Calu3 (cell line): ENCODE measurements at regions not wholly inside any gene's neighbourhood (a gene's known extent, or its start where the extent isn't known, plus 50 kb on each side); places are given as distances from the start of the nearest gene placed in this dataset.
"Not testable (repeated sequence)": the region's sequence is repeated elsewhere in the genome, so short reads cannot be mapped to it uniquely, and the experiment has no call there.

Experiments
- BruUV-seq: library from RNA; stranded (reverse); fragments of 400-500 nt; replicated peaks from 2 replicates; lab custom pipeline; 2021; lab: Mats Ljungman, UMichigan
- CTCF ChIA-PET: fragments of 300-600 bp; sonication (Branson Sonifier 250); formaldehyde crosslinking; loops from one replicate; lab custom pipeline; 2022; ENCODE audit warnings: antibody characterized with exemption; lab: Charles Lee
- DNase-seq: peaks from one replicate; pipeline ENCODE4 v3.0.0; 2022
- H3K27ac Mint-ChIP-seq: one replicate; pipeline ENCODE4 v1.8.0; 2022; ENCODE audit warnings: mixed read lengths; ENCODE audit not compliant: unreplicated experiment
- H3K27me3 Mint-ChIP-seq: one replicate; pipeline ENCODE4 v1.8.0; 2022; ENCODE audit warnings: mixed read lengths; ENCODE audit not compliant: unreplicated experiment
- H3K36me3 Mint-ChIP-seq: one replicate; pipeline ENCODE4 v1.8.0; 2022; ENCODE audit warnings: mild to moderate bottlenecking, moderate library complexity, mixed read lengths; ENCODE audit not compliant: insufficient read depth, unreplicated experiment
- H3K4me1 Mint-ChIP-seq: one replicate; pipeline ENCODE4 v1.8.0; 2022; ENCODE audit warnings: mild to moderate bottlenecking, low read depth, mixed read lengths; ENCODE audit not compliant: unreplicated experiment
- H3K4me3 Mint-ChIP-seq: one replicate; pipeline ENCODE4 v1.8.0; 2022; ENCODE audit warnings: mild to moderate bottlenecking, low read depth, moderate library complexity, mixed read lengths; ENCODE audit not compliant: unreplicated experiment
- H3K9me3 Mint-ChIP-seq: one replicate; pipeline ENCODE4 v1.8.0; 2022; ENCODE audit warnings: low read depth, mixed read lengths; ENCODE audit not compliant: unreplicated experiment
- intact Hi-C: fragments of 100-400 bp; cut with micrococcal nuclease; formaldehyde crosslinking; loops from one replicate; pipeline ENCODE4 v1.10.0; 2022; ENCODE audit not compliant: unreplicated experiment
- TF ChIP-seq, protein P1 (sequence below): fragments of 200-600 bp; IDR thresholded peaks from one replicate; pipeline ENCODE4 v1.8.0; 2022; ENCODE audit warnings: antibody characterized with exemption; ENCODE audit not compliant: unreplicated experiment

GRCh38 chrX:73965833-73966232, 113.3 kb upstream of the XIST start:
- H3K4me1 Mint-ChIP-seq = no peaks in the 10 kb centered on the region
- TF ChIP-seq, protein P1, sequence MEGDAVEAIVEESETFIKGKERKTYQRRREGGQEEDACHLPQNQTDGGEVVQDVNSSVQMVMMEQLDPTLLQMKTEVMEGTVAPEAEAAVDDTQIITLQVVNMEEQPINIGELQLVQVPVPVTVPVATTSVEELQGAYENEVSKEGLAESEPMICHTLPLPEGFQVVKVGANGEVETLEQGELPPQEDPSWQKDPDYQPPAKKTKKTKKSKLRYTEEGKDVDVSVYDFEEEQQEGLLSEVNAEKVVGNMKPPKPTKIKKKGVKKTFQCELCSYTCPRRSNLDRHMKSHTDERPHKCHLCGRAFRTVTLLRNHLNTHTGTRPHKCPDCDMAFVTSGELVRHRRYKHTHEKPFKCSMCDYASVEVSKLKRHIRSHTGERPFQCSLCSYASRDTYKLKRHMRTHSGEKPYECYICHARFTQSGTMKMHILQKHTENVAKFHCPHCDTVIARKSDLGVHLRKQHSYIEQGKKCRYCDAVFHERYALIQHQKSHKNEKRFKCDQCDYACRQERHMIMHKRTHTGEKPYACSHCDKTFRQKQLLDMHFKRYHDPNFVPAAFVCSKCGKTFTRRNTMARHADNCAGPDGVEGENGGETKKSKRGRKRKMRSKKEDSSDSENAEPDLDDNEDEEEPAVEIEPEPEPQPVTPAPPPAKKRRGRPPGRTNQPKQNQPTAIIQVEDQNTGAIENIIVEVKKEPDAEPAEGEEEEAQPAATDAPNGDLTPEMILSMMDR = no peak
- CTCF ChIA-PET = no interaction called here
- H3K4me3 Mint-ChIP-seq = no peak overlapping the region
- no TSS peak for BruUV-seq
- H3K27ac Mint-ChIP-seq = no peak overlapping the region
- intact Hi-C loops = no loop called here
- H3K9me3 Mint-ChIP-seq = no peaks in the 10 kb centered on the region
- H3K27me3 Mint-ChIP-seq = no peaks in the 10 kb centered on the region
- DNase-seq = no peak
- H3K36me3 Mint-ChIP-seq = peaks cover 12% of the 10 kb centered on the region

DNA sequence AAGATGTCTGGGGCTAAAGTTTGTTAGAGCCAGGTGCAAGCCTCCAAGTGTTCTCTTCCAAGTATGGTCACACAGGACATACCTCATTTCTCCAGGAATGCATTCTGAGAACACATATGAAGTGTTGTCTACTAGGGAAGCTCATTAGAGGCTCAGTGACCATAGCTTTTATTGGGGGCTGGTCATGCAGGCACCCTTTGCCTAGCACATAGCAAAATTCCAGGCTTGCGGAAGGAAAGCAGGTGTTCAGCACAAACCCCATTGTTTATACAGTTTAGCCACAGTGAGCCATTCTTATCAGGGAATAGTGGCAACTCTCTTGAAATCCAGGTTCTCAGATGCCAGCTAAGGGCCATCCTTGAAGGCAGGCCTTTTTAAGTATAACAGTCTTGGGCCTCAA, 112.1 kb upstream of the XIST start:
- Mint-ChIP-seq H3K27me3 (no peaks in the 10 kb centered on the region), H3K4me3 (no peak overlapping the region), H3K4me1 (no peaks in the 10 kb centered on the region), H3K36me3 (peaks cover 12% of the 10 kb centered on the region), H3K9me3 (no peaks in the 10 kb centered on the region), H3K27ac (no peak overlapping the region)
- intact Hi-C loops = no loop called here
- TF ChIP-seq, protein P1 = no peak
- no peak for DNase-seq
- CTCF ChIA-PET = no interaction called here
- BruUV-seq = no TSS peak

DNA sequence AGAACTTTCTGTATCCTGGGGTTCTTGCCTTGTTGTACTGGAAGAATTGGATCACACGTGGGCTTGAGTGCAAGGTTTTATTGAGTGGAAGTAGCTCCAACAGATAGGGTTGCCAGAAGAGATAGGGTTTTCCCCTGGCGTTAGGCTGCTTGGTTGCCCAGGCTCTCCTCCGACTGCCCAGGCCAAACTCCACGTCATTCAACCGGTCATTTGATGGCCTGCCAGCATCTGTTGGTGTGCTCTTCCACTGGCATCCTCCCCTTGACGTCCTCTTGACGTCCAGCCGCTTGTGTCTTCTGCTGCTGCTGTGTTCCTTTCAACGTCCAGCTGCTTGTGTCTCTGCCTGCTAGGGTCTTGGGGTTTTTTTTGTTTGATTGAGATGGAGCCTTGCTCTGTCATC, 111.2 kb upstream of the XIST start:
- H3K27ac Mint-ChIP-seq = no peak overlapping the region

GRCh38 chrX:73962948-73963347, 110.4 kb upstream of the XIST start:
- Mint-ChIP-seq H3K4me1 (no peaks in the 10 kb centered on the region), H3K36me3 (peaks cover 17% of the 10 kb centered on the region), H3K27ac (no peak overlapping the region), H3K4me3 (no peak overlapping the region), H3K9me3 (no peaks in the 10 kb centered on the region), H3K27me3 (no peaks in the 10 kb centered on the region)
- TF ChIP-seq, protein P1 = no peak
- intact Hi-C loops = no loop called here
- no peak for DNase-seq
- CTCF ChIA-PET = no interaction called here
- no TSS peak for BruUV-seq

More for the DNA sequence above, 111.2 kb upstream of the XIST start:
- H3K4me3 Mint-ChIP-seq = no peak overlapping the region
- H3K27me3 Mint-ChIP-seq = no peaks in the 10 kb centered on the region
- H3K9me3 Mint-ChIP-seq = no peaks in the 10 kb centered on the region
- TF ChIP-seq, protein P1 = no peak
- no peak for DNase-seq
- intact Hi-C loops = no loop called here
- no peaks in the 10 kb centered on the region for H3K4me1 Mint-ChIP-seq
- CTCF ChIA-PET = no interaction called here
- peaks cover 17% of the 10 kb centered on the region for H3K36me3 Mint-ChIP-seq
- BruUV-seq = no TSS peak

DNA sequence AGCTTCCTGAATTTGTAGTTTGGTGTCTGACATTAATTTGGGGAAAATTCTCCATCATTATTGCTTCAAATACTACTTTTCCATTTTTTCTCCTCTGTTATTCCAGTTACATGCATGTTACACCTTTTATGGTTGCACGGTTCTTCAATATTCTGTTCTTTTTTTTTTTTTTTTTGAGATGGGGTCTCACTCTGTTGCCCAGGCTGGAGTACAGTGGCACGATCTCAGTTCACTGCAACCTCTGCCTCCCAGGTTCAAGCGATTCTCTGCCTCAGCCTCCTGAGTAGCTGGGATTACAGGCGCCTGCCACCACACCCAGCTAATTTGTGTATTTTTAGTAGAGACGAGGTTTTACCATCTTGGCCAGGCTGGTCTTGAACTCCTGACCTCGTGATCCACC, 109.4 kb upstream of the XIST start:
- H3K27ac Mint-ChIP-seq, DNase-seq, H3K4me3 Mint-ChIP-seq, BruUV-seq, CTCF ChIA-PET, H3K4me1 Mint-ChIP-seq, H3K27me3 Mint-ChIP-seq, intact Hi-C loops, H3K9me3 Mint-ChIP-seq: not testable (repeated sequence)
- H3K36me3 Mint-ChIP-seq = peaks cover 17% of the 10 kb centered on the region
